Testis (tissue), 2 donors: ENCODE measurements at regions not wholly inside any gene's neighbourhood (a gene's known extent, or its start where the extent isn't known, plus 50 kb on each side); places are given as distances from the start of the nearest gene placed in this dataset.

ENCODE experiments used
- POLR2A ChIP-seq: fragments of 450-650 bp; IDR thresholded peaks from one replicate; pipeline ENCODE4 v1.6.1; 2017; ENCODE audit warnings: antibody characterized with exemption, mild to moderate bottlenecking, moderate library complexity
- TF ChIP-seq, protein P1 (sequence below), 3 experiments: fragments of 450-650 bp in 2 of 3; fragments of 200-600 bp in 1 of 3; sonication (generic) in 1 of 3; IDR thresholded peaks; one replicate each; pipeline ENCODE4 v1.5.1; 2016 to 2019; ENCODE audit warnings: antibody characterized with exemption in 3 of 3, mild to moderate bottlenecking in 2 of 3, moderate library complexity in 1 of 3

- TF ChIP-seq, protein P1, sequence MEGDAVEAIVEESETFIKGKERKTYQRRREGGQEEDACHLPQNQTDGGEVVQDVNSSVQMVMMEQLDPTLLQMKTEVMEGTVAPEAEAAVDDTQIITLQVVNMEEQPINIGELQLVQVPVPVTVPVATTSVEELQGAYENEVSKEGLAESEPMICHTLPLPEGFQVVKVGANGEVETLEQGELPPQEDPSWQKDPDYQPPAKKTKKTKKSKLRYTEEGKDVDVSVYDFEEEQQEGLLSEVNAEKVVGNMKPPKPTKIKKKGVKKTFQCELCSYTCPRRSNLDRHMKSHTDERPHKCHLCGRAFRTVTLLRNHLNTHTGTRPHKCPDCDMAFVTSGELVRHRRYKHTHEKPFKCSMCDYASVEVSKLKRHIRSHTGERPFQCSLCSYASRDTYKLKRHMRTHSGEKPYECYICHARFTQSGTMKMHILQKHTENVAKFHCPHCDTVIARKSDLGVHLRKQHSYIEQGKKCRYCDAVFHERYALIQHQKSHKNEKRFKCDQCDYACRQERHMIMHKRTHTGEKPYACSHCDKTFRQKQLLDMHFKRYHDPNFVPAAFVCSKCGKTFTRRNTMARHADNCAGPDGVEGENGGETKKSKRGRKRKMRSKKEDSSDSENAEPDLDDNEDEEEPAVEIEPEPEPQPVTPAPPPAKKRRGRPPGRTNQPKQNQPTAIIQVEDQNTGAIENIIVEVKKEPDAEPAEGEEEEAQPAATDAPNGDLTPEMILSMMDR (IDR thresholded peaks at IDR 0.05), result no peak
- no peak for TF ChIP-seq POLR2A
Observed at GRCh38 chr2:34949316-34949715, 1350.2 kb upstream of the FAM98A start.
